IMR-90 (cell line): ENCODE measurements at regions not wholly inside any gene's neighbourhood (a gene's known extent, or its start where the extent isn't known, plus 50 kb on each side); places are given as distances from the start of the nearest gene placed in this dataset.

Experiments
- ATAC-seq: fragments of 200-7000 bp; cut with Tn5 transposase; 2 replicates; pipeline ENCODE4 v1.9.1; 2020; ENCODE audit warnings: low read depth, mild to moderate bottlenecking, moderate library complexity
- BruUV-seq: library from RNA; stranded (reverse); fragments of 400-500 nt; replicated peaks from 2 replicates; lab custom pipeline; 2021; lab: Mats Ljungman, UMichigan
- CTCF ChIA-PET: fragments of 300-600 bp; formaldehyde crosslinking; extraction: SDS; loops from one replicate; lab custom pipeline; 2021; ENCODE audit warnings: antibody characterized with exemption; lab: Yijun Ruan, JAX
- POLR2A ChIA-PET: fragments of 300-600 bp; sonication (Branson Sonifier 250); formaldehyde crosslinking; loops from one replicate; lab custom pipeline; 2022; ENCODE audit warnings: antibody characterized with exemption; ENCODE audit not compliant: unreplicated experiment; lab: Charles Lee
- DNase-seq: peaks from one replicate; pipeline ENCODE4 v3.0.0; 2013
- H2AFZ ChIP-seq: replicated peaks from 2 replicates; pipeline ENCODE3; 2013; ENCODE audit warnings: low read length, mild to moderate bottlenecking; ENCODE audit not compliant: poor library complexity
- H2AK5ac ChIP-seq: 2 replicates; pipeline ENCODE4 v1.6.1; 2013; ENCODE audit warnings: low read depth, low read length, inconsistent platforms
- H2AK9ac ChIP-seq: replicated peaks from 2 replicates; pipeline ENCODE3; 2013; ENCODE audit warnings: mild to moderate bottlenecking, low read depth, low read length, moderate library complexity; ENCODE audit not compliant: poor library complexity
- H2BK120ac ChIP-seq: 2 replicates; pipeline ENCODE4 v1.6.1; 2013; ENCODE audit warnings: low read depth, low read length, inconsistent platforms
- H2BK15ac ChIP-seq: 3 replicates; pipeline ENCODE4 v1.6.1; 2013; ENCODE audit warnings: low read depth, low read length, inconsistent platforms
- H2BK20ac ChIP-seq: 2 replicates; pipeline ENCODE4 v1.6.1; 2013; ENCODE audit warnings: low read depth, mild to moderate bottlenecking, inconsistent platforms, low read length, moderate library complexity
- H2BK5ac ChIP-seq: 2 replicates; pipeline ENCODE4 v1.6.1; 2013; ENCODE audit warnings: mild to moderate bottlenecking, low read depth, low read length, inconsistent platforms; ENCODE audit not compliant: poor library complexity, severe bottlenecking
- H3K14ac ChIP-seq: replicated peaks from 2 replicates; pipeline ENCODE4 v1.6.1; 2013; ENCODE audit warnings: low read depth, low read length, inconsistent platforms
- H3K18ac ChIP-seq: 2 replicates; pipeline ENCODE4 v1.6.1; 2013; ENCODE audit warnings: low read depth, low read length, control low read depth
- H3K23ac ChIP-seq: 2 replicates; pipeline ENCODE4 v1.6.1; 2013; ENCODE audit warnings: low read depth, low read length, inconsistent platforms
- H3K27ac ChIP-seq: 2 replicates; pipeline ENCODE4 v1.5.1; 2013; ENCODE audit warnings: mild to moderate bottlenecking, control low read depth, low read length; ENCODE audit not compliant: insufficient read depth
- H3K27me3 ChIP-seq: 2 replicates; pipeline ENCODE4 v1.6.1; 2013; ENCODE audit warnings: low read length; ENCODE audit not compliant: control insufficient read depth, insufficient read depth
- H3K36me3 ChIP-seq: 2 replicates; pipeline ENCODE4 v1.6.1; 2013; ENCODE audit warnings: low read length, mixed read lengths; ENCODE audit not compliant: control insufficient read depth, insufficient read depth
- H3K4ac ChIP-seq: 2 replicates; pipeline ENCODE4 v1.6.1; 2013; ENCODE audit warnings: low read depth, low read length, inconsistent platforms
- H3K4me1 ChIP-seq: 2 replicates; pipeline ENCODE4 v1.6.1; 2013; ENCODE audit warnings: low read length, mixed read lengths; ENCODE audit not compliant: control insufficient read depth, insufficient read depth
- H3K4me2 ChIP-seq: 2 replicates; pipeline ENCODE4 v1.6.1; 2013; ENCODE audit warnings: low read depth, mild to moderate bottlenecking, control low read depth, low read length, moderate library complexity
- H3K4me3 ChIP-seq: 2 replicates; pipeline ENCODE4 v1.5.1; 2013; ENCODE audit warnings: low read depth, mild to moderate bottlenecking, control low read depth, low read length, moderate library complexity; ENCODE audit not compliant: insufficient read depth
- H3K56ac ChIP-seq: 2 replicates; pipeline ENCODE4 v1.6.1; 2013; ENCODE audit warnings: low read length, inconsistent platforms; ENCODE audit not compliant: insufficient read depth; ENCODE audit errors: extremely low read depth
- H3K79me1 ChIP-seq, 2 experiments: 2 replicates each; pipeline ENCODE4 v1.6.1; 2013; ENCODE audit warnings: low read length in 2 of 2, inconsistent platforms in 1 of 2, low read depth in 1 of 2
- H3K9ac ChIP-seq: 2 replicates; pipeline ENCODE4 v1.6.1; 2013; ENCODE audit warnings: low read depth, low read length, control low read depth
- H3K9me1 ChIP-seq: 2 replicates; pipeline ENCODE4 v1.6.1; 2013; ENCODE audit warnings: low read length, inconsistent platforms; ENCODE audit not compliant: insufficient read depth
- H3K9me3 ChIP-seq: 2 replicates; pipeline ENCODE4 v1.6.1; 2013; ENCODE audit warnings: low read length; ENCODE audit not compliant: control insufficient read depth, insufficient read depth
- H4K20me1 ChIP-seq: 2 replicates; pipeline ENCODE4 v1.6.1; 2013; ENCODE audit warnings: low read length, inconsistent platforms; ENCODE audit not compliant: insufficient read depth
- H4K5ac ChIP-seq: 2 replicates; pipeline ENCODE4 v1.6.1; 2013; ENCODE audit warnings: mild to moderate bottlenecking, low read depth, low read length, control low read depth
- H4K8ac ChIP-seq, 2 experiments: 2 replicates each; pipeline ENCODE4 v1.6.1; 2013; ENCODE audit warnings: low read depth in 2 of 2, low read length in 2 of 2, control low read depth in 1 of 2, inconsistent platforms in 1 of 2
- H4K91ac ChIP-seq: 2 replicates; pipeline ENCODE4 v1.6.1; 2013; ENCODE audit warnings: low read depth, low read length, inconsistent platforms; ENCODE audit not compliant: insufficient read depth
- BHLHE40 ChIP-seq: fragments of 150-350 bp; IDR thresholded peaks from 2 replicates; pipeline ENCODE4 v1.6.1; 2016; ENCODE audit warnings: mild to moderate bottlenecking, low read depth, low read length
- CTCF ChIP-seq: conservative IDR thresholded peaks from 2 replicates; pipeline ENCODE4 v1.5.1; 2012; ENCODE audit warnings: mild to moderate bottlenecking, low read depth, low read length, improper control_type of control experiment
- SMC3 ChIP-seq: fragments of 150-350 bp; IDR thresholded peaks from 2 replicates; pipeline ENCODE4 v1.6.1; 2016; ENCODE audit warnings: low read depth, mild to moderate bottlenecking, antibody characterized with exemption, low read length, moderate library complexity
- WGBS, 2 experiments: methylation state at CpG; one replicate each; pipeline versions ENCODE4 v1.1.5 to v1.1.7; 2013; ENCODE audit warnings: missing lambda C conversion rate in 2 of 2; ENCODE audit not compliant: insufficient read length in 1 of 2; ENCODE audit errors: extremely low coverage in 2 of 2; 5-methylcytosine and 5-hydroxymethylcytosine counted together
- dilution Hi-C: fragments of 300-500 bp; cut with HindIII; formaldehyde crosslinking; loops from one replicate; pipeline ENCODE4 v1.14.3; 2018; ENCODE audit warnings: low sequenced_read_pairs; ENCODE audit not compliant: unreplicated experiment
- in situ Hi-C: fragments of 300-500 bp; cut with MboI; formaldehyde crosslinking; loops from 3 replicates; pipeline ENCODE4 v1.14.3; 2019; ENCODE audit warnings: low sequenced_read_pairs, inconsistent platforms, mixed read lengths
- intact Hi-C: fragments of 100-400 bp; cut with micrococcal nuclease; formaldehyde crosslinking; loops from 2 replicates; pipeline ENCODE4 v1.10.0; 2022

- no peak for TF ChIP-seq SMC3
Observed at GRCh38 chr7:131238347-131238931, 89.2 kb upstream of the MKLN1 start (continued).

- ATAC-seq (no peak), DNase-seq (no peak)
- H3K27me3 ChIP-seq, result no peaks in the 10 kb centered on the region
- H4K91ac ChIP-seq, result no peak overlapping the region
- ChIA-PET CTCF (no interaction called here), POLR2A (no interaction called here)
- H2BK20ac ChIP-seq, result no peak overlapping the region
- no peak overlapping the region for H3K14ac ChIP-seq
- no peak overlapping the region for H2BK5ac ChIP-seq
- H3K79me1 ChIP-seq, result peaks cover 0 to 4% of the 10 kb centered on the region in 2 experiments; a peak in 2 of 4 replicates
- TF ChIP-seq CTCF, result no peak
- no peak for TF ChIP-seq BHLHE40
- H3K4ac ChIP-seq, result no peak overlapping the region
- H3K23ac ChIP-seq, result no peak overlapping the region
- no peak overlapping the region for H3K56ac ChIP-seq
- in situ Hi-C loops, result no loop called here
- H3K4me2 ChIP-seq, result no peak overlapping the region
- H3K9ac ChIP-seq, result no peak overlapping the region
- H3K18ac ChIP-seq, result no peak overlapping the region
- H4K8ac ChIP-seq, result no peak overlapping the region
- no peak overlapping the region for H3K27ac ChIP-seq
- dilution Hi-C loops, result no loop called here
- no peak overlapping the region for H2BK120ac ChIP-seq
- H4K5ac ChIP-seq, result no peak overlapping the region
- H3K4me3 ChIP-seq, result no peak overlapping the region
- WGBS, 2 experiments, result no CpG with 5 or more reads among the region's 3 CpGs
- H2BK15ac ChIP-seq, result no peak overlapping the region
- H3K36me3 ChIP-seq, result no peaks in the 10 kb centered on the region
- no peak overlapping the region for H2AK5ac ChIP-seq
- intact Hi-C loops, result no loop called here
- H3K4me1 ChIP-seq, result peaks cover 10% of the 10 kb centered on the region
- no peak overlapping the region for H2AFZ ChIP-seq
- H3K9me1 ChIP-seq, result peaks cover 9% of the 10 kb centered on the region
- no peaks in the 10 kb centered on the region for H4K20me1 ChIP-seq
- no TSS peak for BruUV-seq
- no peaks in the 10 kb centered on the region for H3K9me3 ChIP-seq
- no peak overlapping the region for H2AK9ac ChIP-seq
Observed at GRCh38 chr7:131241386-131241785, 86.3 kb upstream of the MKLN1 start.
